ENCODE measurements at regions not wholly inside any gene's neighbourhood (a gene's known extent, or its start where the extent isn't known, plus 50 kb on each side); places are given as distances from the start of the nearest gene placed in this dataset.

DNA sequence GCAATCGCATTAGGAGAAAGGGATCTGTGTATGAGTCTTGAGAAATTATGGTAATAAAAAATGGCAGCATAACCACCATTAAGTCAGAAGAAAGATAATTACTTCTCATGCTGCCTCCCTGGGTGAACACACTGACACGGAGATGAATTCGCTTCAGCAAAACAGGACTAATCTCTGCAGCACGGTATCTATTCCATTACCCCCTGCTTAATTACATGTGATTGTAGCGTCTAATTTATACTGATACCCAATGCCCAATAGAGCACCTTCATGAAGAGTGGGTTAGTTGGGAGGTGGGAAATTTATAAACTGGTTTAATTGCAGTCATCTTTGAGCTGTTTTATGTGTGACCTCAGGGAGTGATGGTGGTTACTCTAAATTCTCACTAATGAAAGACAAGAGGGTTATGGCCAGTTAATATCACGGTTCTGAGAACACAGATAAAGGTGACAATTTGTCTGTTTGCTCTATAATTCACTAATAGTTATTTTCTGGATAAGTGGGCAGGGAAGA is 476.2 kb upstream of the SULF2 start:
- DNase-seq, result no peak

DNA sequence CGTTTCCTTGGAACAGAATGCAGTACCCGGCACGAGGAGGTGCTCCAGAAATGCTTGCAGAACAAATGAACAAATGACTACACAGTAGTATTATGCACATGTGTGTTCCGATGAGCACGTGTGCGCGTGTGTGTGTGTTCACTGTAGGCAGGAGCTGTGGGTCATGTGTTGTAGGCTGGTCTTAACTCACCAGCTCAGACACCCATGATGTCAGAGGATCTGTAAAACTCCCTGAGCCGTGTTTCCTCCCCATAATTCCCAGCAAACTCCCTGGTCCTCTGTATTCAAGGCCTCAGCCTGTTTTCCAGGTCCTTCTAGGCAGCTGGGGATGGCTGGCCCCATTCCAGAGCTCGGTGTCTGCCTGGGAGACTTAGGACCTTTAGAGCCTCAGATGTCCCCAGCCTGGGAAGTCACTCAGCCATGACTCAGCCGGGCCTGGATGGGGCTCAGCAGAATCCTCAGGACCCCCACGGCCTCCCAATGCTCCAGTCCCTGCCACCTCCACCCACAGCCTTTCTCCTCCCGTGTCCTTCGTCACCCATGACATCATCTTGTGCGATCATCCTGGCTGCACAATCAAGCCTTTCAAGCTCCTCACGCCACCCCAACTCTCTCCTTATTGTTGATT is 475.0 kb upstream of the SULF2 start:
- no peak for DNase-seq

DNA sequence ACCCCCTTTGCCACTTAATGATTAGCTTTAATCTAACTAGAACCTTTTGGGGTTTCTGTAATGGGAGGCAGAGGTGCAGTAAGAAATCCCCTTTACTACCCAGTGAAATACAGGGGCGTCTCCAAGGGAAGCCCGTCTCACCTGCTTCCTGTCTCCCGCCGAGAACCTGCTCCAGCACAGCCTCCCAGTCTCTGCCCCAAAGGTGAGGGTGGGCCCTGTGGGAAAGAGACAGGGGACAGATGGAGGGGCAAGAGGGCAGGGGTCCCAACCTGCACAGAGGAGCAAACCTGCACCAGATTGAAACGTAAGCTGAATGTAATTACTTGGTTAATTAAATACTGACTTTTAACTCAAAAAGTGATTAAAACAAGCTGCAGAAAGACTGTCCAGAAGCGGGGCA is 474.2 kb upstream of the SULF2 start:
- DNase-seq, result no peak

DNA sequence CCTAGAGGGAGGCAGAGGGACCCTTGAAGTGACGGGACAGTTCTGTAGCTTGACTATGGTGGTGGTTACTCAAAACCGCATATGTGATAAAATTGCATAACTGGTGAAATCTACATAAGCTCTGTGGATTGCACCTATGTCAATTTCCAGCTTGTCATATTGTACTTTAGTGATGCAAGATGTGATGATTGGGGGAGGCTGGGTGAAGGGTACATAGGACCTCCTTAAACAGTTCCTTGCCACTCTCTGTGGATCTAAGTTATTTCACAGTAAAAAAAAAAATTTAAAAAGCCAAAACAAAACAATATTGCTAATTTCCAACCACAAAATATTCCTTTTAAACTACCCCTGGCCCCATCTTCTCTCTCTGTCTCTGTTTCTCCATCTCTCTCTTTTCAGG is 472.6 kb upstream of the SULF2 start:
- DNase-seq, result no peak

DNA sequence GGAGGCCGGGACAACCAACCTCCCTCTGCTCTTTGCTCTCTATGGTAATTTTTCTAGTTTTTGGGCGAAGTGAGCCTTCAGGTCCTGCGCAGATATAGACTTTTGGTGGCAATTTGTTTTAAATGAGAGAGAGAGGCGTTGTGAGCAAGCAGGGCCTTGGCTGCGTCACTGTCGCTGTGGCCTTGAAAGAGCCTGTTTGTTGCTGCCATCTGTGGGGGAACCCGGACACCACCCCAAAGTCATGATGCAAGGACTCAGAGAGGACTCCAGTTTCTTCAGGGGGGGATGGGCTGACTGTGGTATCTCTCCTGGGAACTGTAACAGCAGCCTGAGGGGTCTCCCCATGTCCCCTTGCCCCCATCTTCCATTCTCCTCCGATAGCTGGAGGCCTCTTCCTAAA is 462.7 kb upstream of the SULF2 start:
- no peak for DNase-seq

DNA sequence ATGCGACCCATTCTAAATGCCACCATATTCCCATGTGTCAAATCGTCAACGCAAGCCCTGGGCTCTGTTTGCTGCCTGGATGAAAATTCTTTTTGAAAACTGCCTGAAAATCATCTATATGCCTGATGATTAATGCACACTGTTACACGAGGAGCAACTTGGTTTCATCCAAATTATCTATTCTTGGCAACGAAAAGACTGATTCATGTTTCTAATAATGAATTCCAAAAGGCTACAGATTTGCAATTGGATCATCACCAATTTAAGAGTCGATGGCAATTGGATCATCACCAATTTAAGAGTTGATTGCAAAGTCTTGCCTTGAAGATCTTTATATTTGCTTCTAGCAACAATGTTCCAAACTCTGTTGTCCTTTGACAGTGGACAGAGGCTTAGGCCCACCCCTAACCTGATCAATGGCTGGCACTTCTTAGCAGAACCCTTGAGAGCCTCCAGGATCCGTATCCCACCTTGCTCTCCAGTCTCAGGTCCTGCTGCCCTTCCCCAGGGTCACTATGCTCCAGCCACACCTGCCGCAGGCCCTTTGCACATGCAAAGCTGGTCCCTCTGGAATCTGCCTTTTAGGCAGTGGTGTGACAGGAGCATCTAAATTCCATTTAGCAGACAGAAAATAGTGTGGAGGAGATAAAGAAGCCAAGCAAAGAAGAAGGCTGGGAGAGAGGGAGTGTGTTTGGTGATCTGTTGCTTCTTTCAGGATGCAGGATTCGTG is 460.9 kb upstream of the SULF2 start:
- no peak for DNase-seq

DNA sequence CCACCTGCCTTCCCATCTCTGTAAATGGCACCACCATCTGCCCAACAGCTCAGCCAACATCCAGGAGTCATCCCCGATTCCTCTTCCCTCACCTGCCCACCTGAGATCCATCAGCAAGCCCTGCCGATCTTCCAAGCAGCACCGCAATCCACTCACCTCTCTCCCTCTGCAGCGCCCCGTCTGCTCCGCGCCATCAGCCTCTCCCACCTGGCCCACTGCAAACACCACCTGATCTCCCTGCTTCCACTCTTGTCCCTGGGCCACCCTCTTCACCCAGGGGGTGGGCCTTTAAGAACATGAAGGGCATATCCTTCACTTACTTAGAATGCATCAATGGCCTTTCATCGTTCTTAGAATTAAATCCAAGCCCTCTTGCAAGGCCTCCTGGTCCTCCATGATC is 457.3 kb upstream of the SULF2 start:
- DNase-seq, result no peak

DNA sequence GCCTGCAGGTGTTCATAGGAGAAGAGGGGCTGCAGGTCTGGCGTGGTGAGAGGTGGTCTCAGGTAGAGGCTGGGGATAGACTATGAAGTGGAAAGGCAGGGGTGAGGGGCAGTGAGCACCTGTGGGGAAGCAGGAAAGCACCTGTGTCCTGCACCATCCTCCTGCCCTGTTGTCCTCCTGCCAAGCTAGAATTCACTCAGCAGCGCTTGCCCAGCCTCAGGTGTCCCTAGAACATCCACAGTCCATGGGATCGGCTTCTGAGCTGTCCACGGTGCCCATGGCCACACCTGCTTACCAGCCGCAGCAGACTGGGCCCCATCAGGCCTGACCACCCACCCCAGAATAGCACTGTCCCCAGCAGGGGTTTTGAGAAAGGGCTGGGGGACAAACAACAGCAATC is 456.2 kb upstream of the SULF2 start:
- no peak for DNase-seq

DNA sequence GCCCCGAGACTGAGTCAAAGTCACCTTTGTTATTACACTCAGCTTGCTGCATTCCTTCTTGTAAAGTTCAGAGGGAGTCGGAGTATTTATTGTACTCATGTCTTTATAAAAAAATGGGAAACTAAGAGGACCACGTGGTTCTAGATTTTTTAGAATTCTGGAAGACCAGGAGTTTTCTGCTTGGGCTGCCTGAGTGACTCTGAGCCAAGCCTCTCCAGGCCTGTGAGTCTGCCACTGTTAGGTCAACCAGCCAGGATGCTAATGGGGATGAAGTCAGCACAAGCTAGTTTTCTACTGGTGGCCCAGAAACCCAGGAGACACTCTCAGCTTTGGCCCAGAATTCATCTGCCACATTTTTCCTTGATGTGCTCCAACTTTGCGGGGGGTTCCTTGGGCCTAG is 453.5 kb upstream of the SULF2 start:
- no peak for DNase-seq

DNA sequence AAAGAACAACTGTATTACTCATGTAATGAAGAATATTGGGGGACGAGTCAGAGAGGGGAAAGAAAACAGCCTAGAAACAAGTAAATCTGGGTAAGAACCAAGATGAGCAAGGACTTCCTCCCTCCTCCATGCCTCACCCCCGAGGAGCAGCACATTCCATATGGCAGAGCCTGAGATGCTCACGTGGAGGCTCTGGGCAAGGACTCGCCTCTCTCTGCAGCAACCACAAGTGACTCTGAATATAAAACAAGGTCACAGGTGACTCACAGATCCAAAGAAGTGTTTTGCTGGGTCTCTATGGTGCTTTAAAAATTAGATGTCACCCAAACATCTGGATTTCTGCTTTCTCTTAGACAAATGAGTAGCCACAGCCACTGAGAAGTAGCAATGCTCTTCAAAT is 453.0 kb upstream of the SULF2 start:
- no peak for DNase-seq

DNA sequence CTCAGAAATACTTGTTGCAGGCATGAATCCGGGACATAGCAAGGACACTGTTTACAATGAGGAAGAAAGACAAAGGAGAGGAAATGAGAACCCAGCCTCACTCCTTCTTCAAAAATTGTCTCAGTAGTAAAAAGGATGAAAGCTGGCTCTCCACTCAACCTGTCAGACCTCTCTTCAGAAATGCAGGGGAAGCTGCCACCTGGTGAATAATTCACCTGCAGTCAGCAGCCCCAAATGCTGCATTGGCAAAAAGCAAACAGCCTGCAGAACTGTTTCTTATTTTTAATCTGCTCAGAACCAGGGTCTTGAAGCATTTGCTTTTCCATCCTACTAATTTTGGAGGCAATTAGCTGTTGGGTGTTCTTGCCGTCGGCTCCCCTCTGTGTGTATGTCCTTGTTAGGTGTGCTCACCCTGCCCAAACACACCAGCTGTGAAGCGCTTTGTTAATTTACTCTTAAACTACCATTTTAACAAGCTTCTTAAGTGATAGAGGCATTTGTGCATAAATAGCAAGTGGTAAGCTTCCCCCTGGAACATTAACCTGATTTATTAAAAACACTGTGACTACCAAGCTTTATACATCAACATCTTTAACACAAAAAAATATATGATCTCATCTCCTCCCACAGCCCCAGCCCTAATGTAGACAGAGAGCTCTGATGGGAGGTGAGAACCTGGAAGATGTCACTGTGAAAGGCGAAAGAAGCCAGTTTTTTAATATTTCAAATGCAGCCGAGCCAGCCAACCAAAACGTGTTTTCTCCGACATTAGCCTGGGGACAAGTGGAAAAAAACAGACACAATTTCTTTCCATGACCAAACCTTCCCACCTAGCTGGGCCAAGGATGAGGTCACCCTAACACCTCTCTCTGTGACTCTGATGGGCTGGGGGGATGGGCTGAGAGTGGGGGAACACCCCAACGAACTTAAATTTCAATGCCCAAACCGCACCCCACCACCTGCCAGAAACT is 451.0 kb upstream of the SULF2 start:
- DNase-seq, result no peak

DNA sequence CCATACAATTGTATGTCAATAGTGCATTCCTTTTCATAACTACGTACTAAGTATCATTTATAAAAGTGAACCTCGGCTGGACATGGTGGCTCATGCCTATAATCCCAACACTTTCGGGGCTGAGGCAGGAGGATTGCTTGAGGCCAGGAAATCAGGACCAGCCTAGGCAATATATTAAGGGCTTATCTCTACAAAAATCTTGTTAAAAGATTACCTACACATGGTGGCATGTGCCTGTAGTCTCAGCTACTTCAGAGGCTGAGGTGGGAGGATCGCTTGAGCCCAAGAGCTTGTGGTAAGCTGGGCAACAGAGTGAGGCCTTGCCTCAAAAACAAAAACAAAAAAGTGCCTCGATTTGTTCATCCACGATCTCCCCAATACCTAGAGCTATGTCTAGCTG is 449.7 kb upstream of the SULF2 start:
- DNase-seq, result no peak

DNA sequence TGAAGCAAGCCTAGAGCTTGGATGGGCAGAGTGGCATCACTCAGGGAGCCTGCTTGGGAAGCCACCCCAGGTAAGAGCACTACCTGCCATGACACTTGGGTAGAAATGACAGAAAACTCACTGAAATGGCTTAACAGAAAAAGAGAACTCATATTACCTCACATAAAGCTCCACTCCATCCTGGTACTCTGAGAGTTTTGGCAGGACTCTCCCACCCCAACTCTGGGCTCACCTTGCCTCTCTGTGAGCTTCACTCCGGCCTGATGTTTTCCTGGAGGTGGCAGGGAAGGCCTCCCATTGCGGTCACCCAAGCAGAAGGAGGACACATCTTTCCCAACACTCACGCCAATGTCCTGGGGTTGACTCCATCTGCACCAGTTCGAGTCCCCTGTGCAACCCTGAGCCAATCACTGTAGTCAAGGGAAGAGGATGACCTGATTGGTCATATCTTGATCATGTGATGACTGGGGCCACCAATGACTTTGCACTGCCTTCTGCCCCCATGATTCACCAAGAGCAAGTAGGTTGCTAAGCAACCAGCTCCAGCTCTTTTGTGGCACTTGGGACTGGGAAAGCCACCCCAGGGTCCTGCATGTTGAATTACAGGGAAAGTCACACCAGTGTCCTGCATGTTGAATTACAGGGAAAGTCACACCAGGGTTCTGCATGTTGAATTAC is 446.1 kb upstream of the SULF2 start:
- DNase-seq, result no peak

DNA sequence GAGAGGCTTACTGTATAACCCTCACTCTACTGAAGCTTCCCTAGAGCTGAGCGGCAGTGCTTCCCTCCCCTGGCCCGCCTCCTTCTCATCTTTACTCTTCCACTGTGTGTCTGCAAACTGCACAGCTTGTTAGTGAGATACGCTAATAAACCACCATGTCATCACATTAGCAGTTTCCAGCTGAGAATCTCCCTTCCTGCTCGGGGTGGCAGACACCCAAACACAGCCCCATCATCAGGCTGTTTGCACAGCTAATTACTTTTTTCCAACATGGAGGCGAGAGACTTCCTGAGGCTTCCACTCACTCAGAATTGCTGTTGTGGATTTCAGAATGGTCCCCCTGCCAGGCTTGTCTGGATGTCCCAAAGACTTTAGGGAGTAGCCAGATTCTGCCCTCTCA is 444.9 kb upstream of the SULF2 start:
- DNase-seq, result no peak

DNA sequence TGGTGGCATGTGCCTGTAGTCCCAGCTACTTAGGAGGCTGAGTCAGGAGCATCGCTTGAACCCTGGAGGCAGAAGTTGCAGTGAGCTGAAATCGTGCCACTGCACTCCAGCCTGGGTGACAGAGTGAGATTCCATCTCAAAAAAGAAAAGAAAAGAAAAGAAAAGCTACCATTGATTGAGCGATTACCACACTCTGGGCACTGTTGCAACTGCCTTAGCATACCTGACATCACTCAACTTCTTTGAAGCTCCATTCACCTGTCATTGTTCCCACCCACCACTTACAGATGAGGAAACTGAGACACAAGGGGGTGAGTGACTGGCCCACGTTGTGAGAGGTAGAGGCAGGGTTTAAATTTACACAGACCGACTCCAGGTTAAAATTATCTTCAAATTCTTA is 442.1 kb upstream of the SULF2 start:
- no peak for DNase-seq

DNA sequence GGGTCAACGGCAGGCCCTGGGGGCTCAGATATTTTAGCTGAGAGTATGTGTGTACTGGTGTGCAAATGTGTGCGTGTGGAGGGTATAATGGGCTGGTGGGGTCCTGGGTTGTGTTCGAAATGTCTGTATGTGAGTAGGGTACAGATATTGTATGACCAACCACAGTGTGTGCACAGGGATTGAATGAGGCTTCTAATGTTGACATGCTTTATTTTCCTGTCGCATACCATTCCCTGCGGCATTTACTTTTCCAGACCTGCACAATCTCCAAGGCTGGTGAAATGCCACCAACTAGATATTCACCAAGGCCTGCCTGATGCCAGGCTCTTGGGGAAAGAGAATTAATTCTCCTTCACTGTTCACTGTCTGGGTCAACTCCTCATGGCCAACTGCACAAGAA is 441.4 kb upstream of the SULF2 start:
- DNase-seq, result no peak

DNA sequence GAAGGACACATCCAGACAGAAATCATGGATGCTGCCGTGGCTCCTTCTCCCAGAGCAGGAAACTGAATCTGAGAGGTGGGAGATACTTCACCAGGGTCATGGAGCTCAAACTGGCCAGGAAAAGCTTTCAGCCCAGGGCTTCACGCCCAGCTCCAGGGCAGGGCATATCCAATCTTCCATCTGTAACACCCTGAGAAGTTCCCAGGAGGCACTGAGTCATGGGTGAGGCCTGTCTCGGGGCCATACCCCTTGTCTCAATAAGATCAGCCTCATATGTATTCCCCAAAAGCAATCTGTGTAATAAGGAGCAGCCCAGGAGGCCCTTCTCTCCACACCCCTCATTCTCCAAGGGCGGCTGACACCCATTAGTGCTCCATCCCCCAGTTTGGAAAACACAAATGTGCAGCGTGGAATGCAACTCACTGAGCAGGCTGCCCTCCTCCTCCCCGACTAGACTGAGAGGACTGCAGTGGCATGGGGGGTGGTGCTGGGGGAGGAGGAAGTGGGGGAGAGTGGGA is 439.3 kb upstream of the SULF2 start:
- no peak for DNase-seq

DNA sequence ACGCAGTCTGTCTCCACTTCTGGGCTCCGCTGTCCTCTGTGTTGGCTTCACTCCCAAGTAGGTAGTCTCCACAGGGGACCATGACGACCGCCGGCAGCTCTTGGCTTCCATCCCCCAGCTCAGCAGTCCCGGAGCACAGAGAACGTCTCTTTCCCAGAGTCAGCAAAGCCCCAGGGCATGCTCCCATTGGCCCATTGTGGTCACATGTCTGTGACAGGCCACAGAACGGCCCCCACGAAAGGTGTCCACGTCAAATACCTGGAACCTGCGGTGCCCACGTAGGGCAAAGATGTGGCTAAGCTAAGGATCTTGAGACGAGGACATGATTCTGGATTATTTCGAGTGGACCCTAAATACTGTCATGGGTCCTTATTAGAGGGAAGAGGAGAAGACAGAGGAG is 438.4 kb upstream of the SULF2 start:
- no peak for DNase-seq

DNA sequence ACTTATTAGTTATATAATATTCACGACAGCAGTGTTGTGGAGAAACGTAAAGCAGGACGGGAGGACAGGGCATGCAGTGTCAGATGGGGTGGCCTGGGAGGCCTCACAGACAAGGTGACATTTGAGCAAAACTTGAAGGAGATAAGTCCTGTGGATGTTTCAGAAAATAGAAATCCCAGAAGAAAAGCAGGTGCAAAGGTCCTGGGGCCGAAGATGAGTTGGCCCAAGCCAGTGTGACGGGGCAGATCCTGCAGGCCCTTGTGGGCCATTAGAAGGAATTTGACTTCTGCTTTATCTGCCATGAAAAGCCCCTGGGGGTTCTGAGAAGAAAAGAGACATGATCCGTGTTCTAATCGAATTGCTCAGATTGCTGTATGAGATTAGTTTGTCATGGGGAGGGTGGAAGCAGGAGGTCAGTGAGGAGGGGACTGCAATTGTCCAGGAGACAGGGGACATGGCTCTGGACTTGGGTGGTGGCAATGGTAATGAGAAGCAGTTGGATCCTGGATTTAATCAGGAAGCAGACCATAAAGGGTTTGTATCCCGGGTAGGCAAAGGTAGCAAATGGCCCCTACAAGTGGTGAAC is 437.4 kb upstream of the SULF2 start:
- DNase-seq, result no peak

DNA sequence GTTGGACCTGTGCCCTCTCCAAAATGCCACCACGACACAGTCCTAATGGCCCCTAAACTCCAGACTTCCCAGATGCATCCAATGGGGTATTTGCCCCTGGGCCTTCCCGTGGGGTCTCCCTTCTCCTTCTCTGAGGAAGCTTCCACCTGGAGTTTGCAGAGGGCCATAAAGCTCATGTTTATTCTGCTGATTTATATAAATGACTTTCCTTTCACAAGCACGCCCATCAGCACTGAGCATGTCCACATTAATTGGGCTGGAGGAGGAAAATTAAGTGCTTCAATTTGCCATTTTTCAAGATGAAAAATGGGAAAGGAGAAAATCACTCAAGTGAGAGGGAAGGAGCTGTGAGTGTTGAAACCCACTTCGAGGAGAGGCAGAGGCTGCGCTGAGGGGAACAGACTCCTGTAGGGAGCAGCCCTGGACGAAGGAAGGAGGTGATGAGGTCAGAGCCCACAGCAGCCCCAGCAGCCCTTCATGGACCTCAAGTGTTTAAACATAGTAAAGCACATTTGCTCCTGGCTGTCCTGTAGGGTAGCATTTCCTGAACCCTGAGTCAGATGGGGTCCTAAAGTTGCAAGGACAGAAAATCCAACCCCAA is 434.9 kb upstream of the SULF2 start:
- no peak for DNase-seq

DNA sequence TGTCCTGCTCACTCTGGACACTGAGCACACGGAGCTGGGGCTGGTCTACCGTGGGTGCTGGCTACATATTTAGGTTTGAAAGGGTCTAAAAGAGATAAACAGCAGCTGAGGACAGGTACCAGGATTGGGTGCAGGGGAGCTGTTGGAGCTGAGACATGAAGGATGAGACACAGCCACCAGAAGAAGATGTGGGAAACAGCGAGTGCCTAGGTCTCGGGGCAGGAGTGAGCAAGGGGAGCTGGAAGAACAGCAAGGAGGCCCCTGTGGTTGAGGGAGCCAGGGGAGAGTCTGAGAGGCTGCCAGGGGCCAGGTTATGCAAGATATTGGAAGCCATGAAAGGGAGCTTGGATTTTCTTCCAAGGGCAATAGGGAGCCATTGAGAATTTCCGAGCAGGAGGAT is 434.0 kb upstream of the SULF2 start:
- no peak for DNase-seq

DNA sequence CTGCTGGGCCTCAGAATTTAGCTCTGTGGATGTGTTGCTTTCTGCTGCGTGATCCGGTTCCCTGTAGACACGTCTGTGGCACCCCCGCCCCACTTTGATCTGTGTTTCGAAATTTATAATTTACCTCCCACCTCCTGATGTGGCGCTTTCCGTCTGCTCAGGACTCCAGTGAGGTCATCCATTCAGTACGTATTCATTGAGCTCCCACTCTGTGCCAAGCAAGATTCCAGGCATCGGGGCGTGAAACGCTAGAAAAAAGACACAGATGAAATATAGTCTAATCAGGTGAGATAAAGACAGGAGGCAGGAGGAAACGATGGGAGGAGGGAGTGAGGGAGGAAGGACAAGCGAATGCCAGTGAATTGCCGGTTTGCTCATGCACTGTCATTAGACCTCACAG is 431.9 kb upstream of the SULF2 start:
- no peak for DNase-seq

Data from KG1 (cell line).